H9 (cell line): ENCODE measurements at regions not wholly inside any gene's neighbourhood (a gene's known extent, or its start where the extent isn't known, plus 50 kb on each side); places are given as distances from the start of the nearest gene placed in this dataset.

ENCODE experiments used
- DNase-seq: peaks from one replicate; pipeline ENCODE4 v3.0.0-alpha.2; 2017
- H2AFZ ChIP-seq: one replicate; pipeline ENCODE4 v1.6.1; 2013; ENCODE audit warnings: mild to moderate bottlenecking, low read length, control low read depth, moderate library complexity
- H2AK5ac ChIP-seq: 2 replicates; pipeline ENCODE4 v1.6.1; 2013; ENCODE audit warnings: low read length, control low read depth, mixed read lengths; ENCODE audit not compliant: insufficient read length
- H2BK120ac ChIP-seq: one replicate; pipeline ENCODE4 v1.6.1; 2013; ENCODE audit warnings: low read depth, mild to moderate bottlenecking, low read length, control low read depth, inconsistent platforms; ENCODE audit not compliant: poor library complexity, severe bottlenecking
- H2BK12ac ChIP-seq: 2 replicates; pipeline ENCODE4 v1.6.1; 2013; ENCODE audit warnings: low read length, control low read depth, mixed read lengths, low read depth; ENCODE audit not compliant: insufficient read length
- H2BK15ac ChIP-seq: 2 replicates; pipeline ENCODE4 v1.6.1; 2013; ENCODE audit warnings: low read depth, low read length, control low read depth
- H2BK20ac ChIP-seq: one replicate; pipeline ENCODE4 v1.6.1; 2013; ENCODE audit warnings: low read depth, mild to moderate bottlenecking, low read length, control low read depth, inconsistent platforms; ENCODE audit not compliant: poor library complexity, severe bottlenecking
- H2BK5ac ChIP-seq: 2 replicates; pipeline ENCODE4 v1.6.1; 2013; ENCODE audit warnings: low read length, control low read depth, mixed read lengths; ENCODE audit not compliant: insufficient read length
- H3K14ac ChIP-seq: 2 replicates; pipeline ENCODE4 v1.6.1; 2013; ENCODE audit warnings: low read length, control low read depth; ENCODE audit not compliant: insufficient read depth
- H3K18ac ChIP-seq: 2 replicates; pipeline ENCODE4 v1.6.1; 2013; ENCODE audit warnings: low read depth, mild to moderate bottlenecking, mixed read lengths, low read length, control low read depth; ENCODE audit not compliant: insufficient read length
- H3K23ac ChIP-seq: 2 replicates; pipeline ENCODE4 v1.6.1; 2013; ENCODE audit warnings: low read length, control low read depth, mixed read lengths, low read depth; ENCODE audit not compliant: insufficient read length
- H3K23me2 ChIP-seq: 2 replicates; pipeline ENCODE4 v1.6.1; 2013; ENCODE audit warnings: low read depth, mild to moderate bottlenecking, mixed read lengths, low read length, control low read depth; ENCODE audit not compliant: insufficient read length, poor library complexity, severe bottlenecking
- H3K27ac ChIP-seq: 2 replicates; pipeline ENCODE4 v1.5.1; 2013; ENCODE audit warnings: low read length, control low read depth, mixed read lengths, low read depth; ENCODE audit not compliant: insufficient read length
- H3K27me3 ChIP-seq: 2 replicates; pipeline ENCODE4 v1.6.1; 2013; ENCODE audit warnings: low read length, control low read depth, inconsistent platforms; ENCODE audit not compliant: insufficient read depth
- H3K4ac ChIP-seq: 2 replicates; pipeline ENCODE4 v1.6.1; 2013; ENCODE audit warnings: low read depth, mild to moderate bottlenecking, control low read depth, inconsistent platforms, low read length, moderate library complexity
- H3K4me1 ChIP-seq: 2 replicates; pipeline ENCODE4 v1.6.1; 2013; ENCODE audit warnings: low read length, control low read depth, inconsistent platforms; ENCODE audit not compliant: insufficient read depth
- H3K4me2 ChIP-seq: 2 replicates; pipeline ENCODE4 v1.6.1; 2013; ENCODE audit warnings: low read length, control low read depth, mixed read lengths; ENCODE audit not compliant: insufficient read length, insufficient read depth
- H3K56ac ChIP-seq: 2 replicates; pipeline ENCODE4 v1.6.1; 2013; ENCODE audit warnings: low read depth, mild to moderate bottlenecking, mixed read lengths, low read length, control low read depth; ENCODE audit not compliant: insufficient read length
- H3K79me1 ChIP-seq: 2 replicates; pipeline ENCODE4 v1.6.1; 2013; ENCODE audit warnings: low read depth, mild to moderate bottlenecking, moderate library complexity, low read length, control low read depth, inconsistent platforms; ENCODE audit not compliant: insufficient read depth, poor library complexity, severe bottlenecking
- H3K79me2 ChIP-seq: 2 replicates; pipeline ENCODE4 v1.6.1; 2013; ENCODE audit warnings: low read length, control low read depth, inconsistent platforms; ENCODE audit not compliant: insufficient read depth
- H3K9ac ChIP-seq: 2 replicates; pipeline ENCODE4 v1.6.1; 2013; ENCODE audit warnings: low read length, control low read depth, mixed read lengths; ENCODE audit not compliant: insufficient read length; ENCODE audit errors: extremely low read depth
- H3K9me3 ChIP-seq: one replicate; pipeline ENCODE4 v1.6.1; 2013; ENCODE audit warnings: low read depth, low read length, inconsistent platforms; ENCODE audit not compliant: control insufficient read depth
- H3T11ph ChIP-seq: one replicate; pipeline ENCODE4 v1.6.1; 2013; ENCODE audit warnings: mild to moderate bottlenecking, low read length, control low read depth, inconsistent platforms
- H4K20me1 ChIP-seq: one replicate; pipeline ENCODE4 v1.6.1; 2013; ENCODE audit not compliant: control insufficient read depth, insufficient read length, insufficient read depth
- H4K5ac ChIP-seq: 2 replicates; pipeline ENCODE4 v1.6.1; 2013; ENCODE audit warnings: low read depth, mild to moderate bottlenecking, mixed read lengths, low read length, control low read depth; ENCODE audit not compliant: insufficient read length
- H4K8ac ChIP-seq: replicated peaks from 2 replicates; pipeline ENCODE4 v1.6.1; 2013; ENCODE audit warnings: low read length, control low read depth, mixed read lengths, low read depth; ENCODE audit not compliant: insufficient read length
- H4K91ac ChIP-seq: 2 replicates; pipeline ENCODE4 v1.6.1; 2013; ENCODE audit warnings: low read depth, mild to moderate bottlenecking, moderate library complexity, mixed read lengths, low read length, control low read depth; ENCODE audit not compliant: insufficient read length
- H3K27ac Mint-ChIP-seq, 3 experiments: 2 replicates in 2 of 3; 3 replicates in 1 of 3; pipeline ENCODE4 v1.8.0; 2020 to 2021; ENCODE audit warnings: mixed read lengths in 3 of 3, mild to moderate bottlenecking in 1 of 3, moderate library complexity in 1 of 3
- H3K27me3 Mint-ChIP-seq: 2 replicates; pipeline ENCODE4 v1.8.0; 2021; ENCODE audit warnings: low read depth, mild to moderate bottlenecking, moderate library complexity, mixed read lengths
- H3K36me3 Mint-ChIP-seq, 3 experiments: 2 replicates in 2 of 3; 3 replicates in 1 of 3; pipeline ENCODE4 v1.8.0; 2020 to 2021; ENCODE audit warnings: low read depth in 3 of 3, mixed read lengths in 3 of 3; ENCODE audit not compliant: insufficient read depth in 1 of 3
- H3K4me1 Mint-ChIP-seq, 2 experiments: 2 replicates each; pipeline ENCODE4 v1.8.0; 2020; ENCODE audit warnings: mixed read lengths in 2 of 2
- H3K4me3 Mint-ChIP-seq, 2 experiments: 2 replicates in 1 of 2; 3 replicates in 1 of 2; pipeline ENCODE4 v1.8.0; 2020 to 2021; ENCODE audit warnings: mild to moderate bottlenecking in 2 of 2, mixed read lengths in 2 of 2, moderate library complexity in 1 of 2
- H3K9me3 Mint-ChIP-seq, 2 experiments: 2 replicates in 1 of 2; 3 replicates in 1 of 2; pipeline ENCODE4 v1.8.0; 2020; ENCODE audit warnings: mild to moderate bottlenecking in 2 of 2, mixed read lengths in 2 of 2, moderate library complexity in 1 of 2
- CTCF ChIP-seq: fragments of 200-600 bp; sonication (generic); conservative IDR thresholded peaks from 3 replicates; pipeline ENCODE4 v1.8.0; 2021; ENCODE audit warnings: antibody characterized with exemption, mild to moderate bottlenecking
- WGBS: extraction: QIAGEN DNeasy Blood & Tissue Kit; methylation state at CpG from one replicate; pipeline ENCODE4 v1.1.7; 2013; ENCODE audit warnings: missing lambda C conversion rate, low lambda C conversion rate, mixed read lengths; ENCODE audit not compliant: insufficient read length; ENCODE audit errors: extremely low coverage; 5-methylcytosine and 5-hydroxymethylcytosine counted together

- Histone ChIP-seq H4K91ac (no peak overlapping the region), H3K4me2 (no peak overlapping the region), H3K9me3 (no peaks in the 10 kb centered on the region), H3K27ac (no peak overlapping the region), H2AK5ac (no peak overlapping the region), H3K14ac (no peak overlapping the region), H4K5ac (no peak overlapping the region), H3K79me1 (no peaks in the 10 kb centered on the region), H2BK5ac (no peak overlapping the region), H2BK15ac (no peak overlapping the region), H4K8ac (no peak overlapping the region), H3K79me2 (no peaks in the 10 kb centered on the region), H2AFZ (no peak overlapping the region), H3K18ac (no peak overlapping the region), H3K23ac (no peak overlapping the region), H3K27me3 (no peaks in the 10 kb centered on the region), H3K4me1 (no peaks in the 10 kb centered on the region), H3K23me2 (no peaks in the 10 kb centered on the region), H2BK12ac (no peak overlapping the region), H2BK20ac (no peak overlapping the region), H2BK120ac (no peak overlapping the region), H4K20me1 (no peaks in the 10 kb centered on the region), H3T11ph (no peak overlapping the region), H3K9ac (no peak overlapping the region), H3K56ac (no peak overlapping the region), H3K4ac (no peak overlapping the region)
- no peak for TF ChIP-seq CTCF
- DNase-seq: no peak
- H3K4me3 Mint-ChIP-seq: no peak overlapping the region
- no peaks in the 10 kb centered on the region for H3K36me3 Mint-ChIP-seq
- no peak overlapping the region for H3K27ac Mint-ChIP-seq
- H3K4me1 Mint-ChIP-seq: no peaks in the 10 kb centered on the region
- WGBS: no CpG with 5 or more reads among the region's 3 CpGs
- H3K27me3 Mint-ChIP-seq: no peaks in the 10 kb centered on the region
- no peaks in the 10 kb centered on the region for H3K9me3 Mint-ChIP-seq
These were observed 475.4 kb downstream of the DMAC1 start for GRCh38 chr9:7324152-7324598.
